C1 segment of cervical spinal cord (tissue), 14 donors: ENCODE measurements at regions not wholly inside any gene's neighbourhood (a gene's known extent, or its start where the extent isn't known, plus 50 kb on each side); places are given as distances from the start of the nearest gene placed in this dataset.
"Not testable (repeated sequence)": the region's sequence is repeated elsewhere in the genome, so short reads cannot be mapped to it uniquely, and the experiment has no call there.

Experiments
- DNase-seq, 14 donors: peaks; one replicate each; lab custom pipeline; 2025; lab: John Stamatoyannopoulos, UW

GRCh38 chr22:47423266-47423665 is 660.8 kb downstream of the TBC1D22A start:
- no peak for DNase-seq

- no peak for DNase-seq
These were observed 660.3 kb downstream of the TBC1D22A start for GRCh38 chr22:47422736-47423135.

GRCh38 chr22:47421846-47422245 is 659.4 kb downstream of the TBC1D22A start:
- DNase-seq, result no peak

- no peak for DNase-seq
These were observed 657.8 kb downstream of the TBC1D22A start for GRCh38 chr22:47420211-47420610.

GRCh38 chr22:47419239-47419638 is 656.8 kb downstream of the TBC1D22A start:
- DNase-seq, result no peak

GRCh38 chr22:47417699-47418098 is 655.2 kb downstream of the TBC1D22A start:
- no peak for DNase-seq

GRCh38 chr22:47411006-47411405 is 648.6 kb downstream of the TBC1D22A start:
- no peak for DNase-seq

- no peak for DNase-seq
These were observed 647.3 kb downstream of the TBC1D22A start for GRCh38 chr22:47409539-47410275.

- DNase-seq, result no peak
These were observed 646.0 kb downstream of the TBC1D22A start for GRCh38 chr22:47408409-47408808.

GRCh38 chr22:47407461-47408025 is 645.1 kb downstream of the TBC1D22A start:
- DNase-seq, result no peak

- no peak for DNase-seq
These were observed 644.4 kb downstream of the TBC1D22A start for GRCh38 chr22:47406896-47407295.

GRCh38 chr22:47406180-47406834 is 643.9 kb downstream of the TBC1D22A start:
- DNase-seq, result no peak

- not testable (repeated sequence) for DNase-seq
These were observed 642.8 kb downstream of the TBC1D22A start for GRCh38 chr22:47405222-47405621.

- no peak for DNase-seq
These were observed 640.6 kb downstream of the TBC1D22A start for GRCh38 chr22:47402876-47403525.

- no peak for DNase-seq
These were observed 639.7 kb downstream of the TBC1D22A start for GRCh38 chr22:47401976-47402770.

- DNase-seq, result no peak
These were observed 639.1 kb downstream of the TBC1D22A start for GRCh38 chr22:47401592-47401898.

- no peak for DNase-seq
These were observed 638.5 kb downstream of the TBC1D22A start for GRCh38 chr22:47400701-47401591.

- not testable (repeated sequence) for DNase-seq
These were observed 637.7 kb downstream of the TBC1D22A start for GRCh38 chr22:47400131-47400530.

GRCh38 chr22:47398921-47399790 is 636.7 kb downstream of the TBC1D22A start:
- no peak for DNase-seq

GRCh38 chr22:47398491-47398890 is 636.0 kb downstream of the TBC1D22A start:
- DNase-seq, result no peak
